Limb (tissue), 2 donors: ENCODE measurements at regions not wholly inside any gene's neighbourhood (a gene's known extent, or its start where the extent isn't known, plus 50 kb on each side); places are given as distances from the start of the nearest gene placed in this dataset.

ENCODE experiments used
- DNase-seq, 2 donors: peaks; one replicate each; pipeline ENCODE4 v3.0.0-alpha.2; 2016; ENCODE audit errors: extremely low spot score in 2 of 2

DNA sequence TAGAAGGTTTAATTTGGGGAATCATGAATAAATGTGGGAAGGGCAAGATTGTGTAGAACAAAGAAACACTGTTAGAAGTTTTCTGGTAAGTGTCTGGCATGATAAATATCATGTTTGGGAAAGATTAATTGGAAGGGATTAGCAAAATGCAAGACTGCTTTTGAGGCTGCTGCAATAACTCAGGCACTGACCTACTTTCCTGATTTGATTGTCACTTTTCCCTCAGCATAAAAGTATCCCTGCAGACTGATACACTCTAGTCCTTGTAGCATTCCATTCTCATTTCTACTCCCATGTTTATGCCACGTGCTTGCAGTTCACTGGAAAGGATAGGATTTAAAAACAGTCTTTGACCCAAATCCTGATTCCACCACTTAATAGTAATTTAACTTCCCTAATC lies 303.3 kb upstream of the SEMA3A start:
- no peak for DNase-seq

DNA sequence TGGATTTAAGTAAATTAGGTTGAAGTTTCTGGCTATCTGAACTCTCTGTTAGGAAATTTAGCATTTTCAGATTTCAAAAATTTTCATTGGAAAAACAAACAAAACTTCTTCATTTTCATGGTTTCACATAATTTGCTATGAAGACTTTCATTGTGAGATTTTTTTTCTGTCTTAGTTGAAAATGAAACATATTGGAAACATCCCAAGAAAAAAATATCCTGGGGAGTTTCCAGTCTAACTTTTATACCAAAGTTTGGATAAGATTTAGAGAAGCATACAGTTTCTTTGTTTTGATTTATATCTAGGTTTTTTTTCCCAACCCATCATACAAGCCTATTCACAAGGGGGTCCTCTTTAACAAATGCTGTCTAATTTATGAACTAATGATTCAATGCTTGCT lies 300.5 kb upstream of the SEMA3A start:
- no peak for DNase-seq

DNA sequence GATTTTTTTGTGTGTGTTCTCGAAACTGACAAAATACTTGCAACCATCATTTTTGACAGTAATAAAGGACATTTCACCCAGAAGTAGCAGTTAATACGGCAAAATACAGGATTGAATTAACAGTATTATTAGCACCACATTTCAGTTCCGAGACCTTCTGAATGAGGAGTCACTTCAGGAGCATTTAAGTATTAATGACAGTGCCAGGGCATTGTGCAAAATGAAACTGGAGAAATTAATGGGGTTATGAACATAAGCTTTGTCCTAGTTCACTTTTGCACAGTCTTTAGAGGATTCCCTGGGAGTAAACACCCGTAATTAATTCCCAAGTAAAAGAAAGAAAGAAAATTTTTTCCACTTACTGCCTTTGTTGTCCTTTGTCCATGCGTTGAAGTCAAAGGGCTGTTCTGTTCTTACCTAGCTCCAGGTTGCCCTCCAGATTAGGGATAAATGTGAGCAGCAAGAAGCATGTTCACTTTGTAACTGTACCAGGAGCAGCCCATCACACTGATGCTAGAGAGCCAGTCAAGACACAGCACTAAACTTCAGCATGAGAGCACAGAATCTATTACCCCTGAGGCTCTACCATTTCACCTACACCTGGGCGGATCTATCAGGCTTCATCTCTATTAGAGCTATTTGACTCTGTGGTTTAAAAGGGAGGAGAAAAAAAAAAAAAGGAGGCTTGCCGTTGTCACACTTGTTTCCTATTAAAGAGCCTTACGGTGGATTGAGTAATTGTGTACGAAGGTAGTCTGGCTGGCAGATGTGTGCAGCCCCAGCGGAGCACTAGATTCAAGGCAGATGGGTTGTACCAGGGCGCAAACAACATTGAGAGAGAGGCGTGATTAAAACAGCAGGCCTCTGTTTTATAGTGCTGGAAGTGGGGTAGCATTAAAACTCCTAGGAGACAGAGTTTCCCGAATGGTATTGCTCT lies 297.8 kb upstream of the SEMA3A start:
- peak in 1 of 2 donors; percentile 55 for DNase-seq

DNA sequence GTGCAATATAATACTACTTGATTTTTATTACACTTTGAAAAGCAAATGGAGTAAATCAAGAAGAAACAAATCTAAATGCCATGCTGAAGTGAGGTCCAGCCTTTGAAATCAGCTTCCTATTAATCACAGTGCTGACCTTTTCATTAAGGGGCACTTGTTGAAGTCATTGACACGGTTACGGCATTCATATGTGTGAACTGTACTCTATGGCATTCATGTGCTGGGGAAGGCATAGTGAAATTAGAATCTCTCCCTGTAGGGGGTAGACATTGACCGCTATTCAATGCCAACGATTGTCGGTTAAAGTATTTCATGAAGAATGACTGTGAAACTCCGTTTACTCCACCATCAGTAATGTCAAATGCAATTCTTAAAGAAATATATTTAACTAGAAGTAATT lies 296.1 kb upstream of the SEMA3A start:
- peak in 1 of 2 donors; percentile 75 for DNase-seq

DNA sequence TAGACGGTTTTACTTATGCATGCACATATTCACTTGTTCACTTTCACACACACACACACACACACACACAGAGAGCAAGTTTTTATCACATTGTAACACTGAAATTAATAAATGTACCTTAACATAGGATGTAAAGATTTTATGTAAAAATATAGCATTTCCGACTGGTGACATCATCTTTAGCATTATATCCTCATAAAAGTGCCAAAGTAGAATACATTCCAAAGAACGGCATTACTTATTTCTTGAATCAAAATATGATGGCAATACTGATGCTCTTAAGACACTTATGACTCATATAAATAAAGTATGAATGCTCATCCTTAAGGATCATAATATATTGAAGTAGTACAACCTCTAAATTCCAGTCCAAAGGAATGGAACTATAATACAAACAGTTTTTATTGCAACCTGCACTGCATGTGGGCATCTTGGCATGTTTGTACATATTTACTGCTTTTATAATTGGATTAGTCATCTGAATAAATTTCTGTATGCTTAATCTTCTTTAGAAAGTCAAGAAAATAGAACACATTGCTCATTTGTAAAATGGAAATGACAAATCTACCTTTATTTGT lies 290.0 kb upstream of the SEMA3A start:
- DNase-seq: no peak

DNA sequence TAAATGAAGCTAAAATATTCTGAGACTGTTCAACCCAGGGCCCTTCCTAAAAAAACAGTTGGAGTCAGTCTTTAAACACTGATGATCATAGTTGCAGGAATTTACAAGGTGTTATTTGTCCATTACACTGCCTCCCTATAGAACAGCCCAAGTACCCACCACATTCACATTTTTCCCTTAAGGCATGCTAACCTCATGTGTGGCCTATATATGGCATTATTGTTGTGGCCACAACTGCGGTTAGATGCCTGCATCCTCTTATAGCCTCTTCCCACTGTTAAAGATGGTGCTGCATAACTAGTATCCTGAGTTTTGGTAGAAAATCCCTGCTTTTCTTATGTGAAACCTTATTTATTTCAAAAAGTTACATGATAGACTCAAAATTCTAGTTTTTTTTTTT lies 287.9 kb upstream of the SEMA3A start:
- DNase-seq: no peak

DNA sequence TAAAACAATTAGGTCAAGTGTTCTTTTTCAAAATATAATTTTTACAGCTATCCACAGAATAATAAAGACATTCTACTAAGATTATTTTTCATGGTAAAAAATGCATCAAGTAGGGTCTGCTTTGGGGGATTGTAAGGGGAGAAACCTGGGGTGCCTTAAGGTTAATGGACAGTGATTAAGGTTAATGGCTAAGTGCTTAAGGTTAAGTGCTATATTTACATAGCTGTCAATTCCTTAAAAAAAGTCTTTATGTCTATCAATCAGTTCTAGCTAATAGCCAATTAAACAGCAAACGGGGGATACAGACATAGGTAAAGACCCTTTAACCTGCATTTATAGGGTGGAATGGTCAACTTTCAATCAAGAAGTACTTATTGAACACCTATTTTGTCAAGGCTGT lies 284.5 kb upstream of the SEMA3A start:
- no peak for DNase-seq

DNA sequence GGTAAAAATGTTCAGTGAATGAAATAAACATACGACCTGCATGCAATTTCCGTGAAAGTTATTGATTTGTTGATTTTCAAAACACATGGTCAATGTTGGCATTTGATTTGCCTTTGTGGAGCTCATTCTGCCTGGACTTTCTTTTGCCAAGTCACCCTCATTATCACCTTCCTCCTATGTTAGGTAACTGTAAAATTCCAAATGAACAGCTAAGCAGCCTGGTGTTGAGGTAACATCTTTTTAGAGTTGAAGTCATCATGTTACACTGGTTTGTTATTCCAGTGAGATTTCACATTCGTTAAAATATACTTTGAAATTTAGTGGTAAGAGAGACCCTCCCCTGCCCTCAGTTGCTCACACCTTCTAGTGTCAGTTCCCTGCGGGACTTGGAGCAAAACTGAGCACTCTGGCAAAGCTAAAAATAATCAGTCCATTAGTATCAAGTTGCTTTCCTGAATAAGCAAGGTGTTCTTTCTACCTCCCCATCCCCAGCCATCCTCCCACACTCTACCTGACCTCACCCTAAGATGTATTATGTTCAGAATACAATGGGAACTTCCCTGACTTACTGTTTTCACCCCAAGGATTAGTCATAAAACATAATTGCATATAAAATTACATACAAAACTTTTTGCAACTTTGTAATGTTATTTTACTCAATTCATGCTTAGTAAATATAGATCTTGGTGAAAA lies 283.3 kb upstream of the SEMA3A start:
- DNase-seq: no peak

DNA sequence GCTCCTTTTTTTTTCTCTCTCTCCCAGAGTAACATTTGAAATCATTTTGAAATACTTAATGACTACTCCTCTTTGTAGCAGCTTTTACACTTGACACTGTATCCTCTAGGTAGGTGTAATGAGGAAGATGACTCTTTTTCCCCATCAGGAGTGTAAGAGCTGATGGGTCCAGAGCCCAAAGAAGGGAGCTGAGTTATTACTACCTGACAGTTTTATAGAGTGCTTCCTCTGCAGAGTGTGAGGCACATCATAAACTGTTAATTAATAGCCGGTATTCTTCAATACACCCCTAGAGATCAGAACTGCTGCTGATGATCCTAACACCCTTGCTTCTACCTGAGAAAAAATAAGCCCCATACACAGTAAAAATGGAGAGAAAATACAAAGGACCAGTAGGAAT lies 279.8 kb upstream of the SEMA3A start:
- DNase-seq: no peak

DNA sequence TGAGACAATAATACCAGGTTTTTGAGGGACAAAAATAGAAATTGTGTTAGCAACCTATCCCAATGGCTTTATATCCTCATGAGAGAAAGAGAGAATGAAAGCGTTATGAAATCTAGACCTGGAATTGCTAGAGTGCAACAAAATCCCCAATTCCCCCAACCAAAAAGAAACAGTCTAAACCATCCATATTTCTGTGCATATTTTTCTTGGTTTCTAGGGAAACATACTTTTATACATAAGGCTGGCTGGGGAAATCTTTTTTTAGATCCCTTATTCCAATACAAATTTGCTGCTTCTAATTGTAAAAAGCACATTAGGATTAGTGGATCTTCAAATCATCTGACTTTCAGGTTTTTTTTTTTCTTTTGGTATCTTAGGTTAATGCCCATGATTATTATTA lies 277.0 kb upstream of the SEMA3A start:
- DNase-seq: no peak

DNA sequence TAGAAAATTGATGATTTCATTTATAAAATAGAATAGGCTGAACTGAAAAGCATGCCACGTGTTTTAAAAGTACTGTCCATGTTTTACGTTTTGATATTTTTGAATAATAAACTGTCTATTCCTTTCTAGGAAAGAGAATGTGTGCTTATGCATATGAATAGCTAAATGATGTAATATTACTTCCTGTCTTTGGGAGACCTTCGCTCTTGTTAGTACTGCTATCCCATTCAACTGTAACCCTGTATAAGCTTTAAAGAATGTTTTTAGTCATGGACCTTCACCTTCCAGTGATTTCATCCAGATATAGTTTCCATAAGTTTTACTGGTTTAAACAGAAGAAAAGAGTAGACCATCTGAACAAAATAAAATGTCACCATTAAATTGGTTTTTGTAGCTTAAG lies 274.4 kb upstream of the SEMA3A start:
- no peak for DNase-seq

DNA sequence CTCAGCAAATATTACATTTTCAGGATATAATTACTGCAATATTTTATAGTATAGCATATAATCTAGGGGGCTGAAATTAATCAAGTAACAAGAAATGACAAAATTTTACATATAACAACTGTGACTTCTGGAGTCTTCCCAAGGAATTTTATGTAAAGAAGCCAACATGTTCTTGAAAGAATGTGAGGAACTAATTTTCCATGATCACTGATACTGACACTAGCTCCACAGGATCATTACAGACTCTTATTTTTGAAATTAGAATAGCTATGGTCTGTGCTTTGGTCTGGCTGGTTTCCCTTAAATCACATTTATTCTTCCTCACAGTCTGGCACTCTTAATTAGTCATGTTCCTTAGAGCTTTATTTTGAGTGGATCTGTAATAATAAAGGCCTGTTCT lies 267.7 kb upstream of the SEMA3A start:
- peak in 1 of 2 donors; percentile 58 for DNase-seq

DNA sequence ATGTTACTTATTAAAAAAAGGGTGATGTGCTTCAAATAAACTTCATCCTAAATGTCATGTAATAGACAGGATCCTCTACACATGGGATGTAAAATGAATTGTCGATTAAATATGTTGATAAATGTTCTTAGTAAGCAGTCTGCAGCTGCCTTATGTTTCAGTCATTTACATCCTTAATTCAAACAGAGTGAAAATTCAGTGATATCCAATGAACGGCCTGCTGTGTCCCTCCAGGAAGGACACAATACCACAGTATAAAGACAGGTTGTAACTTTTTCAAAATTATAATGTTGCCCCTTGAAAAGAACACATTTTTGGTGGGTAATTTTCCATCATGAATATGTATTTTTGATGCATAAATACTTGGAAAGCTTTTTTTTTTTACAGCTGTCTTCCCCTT lies 266.5 kb upstream of the SEMA3A start:
- no peak for DNase-seq

DNA sequence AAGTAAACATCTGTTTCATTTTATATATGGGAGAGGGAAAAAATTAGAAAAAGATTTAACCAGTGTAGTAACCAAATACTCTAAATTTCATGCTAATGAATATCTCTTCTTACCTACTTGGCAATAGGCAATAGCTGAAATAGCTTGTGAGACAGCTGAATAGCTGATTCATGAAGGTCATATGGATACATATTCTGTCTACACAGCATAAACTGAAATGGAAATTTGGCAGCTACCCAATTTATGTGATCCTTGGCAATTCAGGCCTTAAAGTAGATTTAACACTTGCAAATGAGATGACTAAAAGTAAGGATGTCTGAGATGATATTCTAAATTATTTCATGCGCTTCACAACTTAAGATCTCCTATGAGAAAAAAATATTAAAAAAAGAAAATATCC lies 261.2 kb upstream of the SEMA3A start:
- peak in 1 of 2 donors; percentile 72 for DNase-seq

DNA sequence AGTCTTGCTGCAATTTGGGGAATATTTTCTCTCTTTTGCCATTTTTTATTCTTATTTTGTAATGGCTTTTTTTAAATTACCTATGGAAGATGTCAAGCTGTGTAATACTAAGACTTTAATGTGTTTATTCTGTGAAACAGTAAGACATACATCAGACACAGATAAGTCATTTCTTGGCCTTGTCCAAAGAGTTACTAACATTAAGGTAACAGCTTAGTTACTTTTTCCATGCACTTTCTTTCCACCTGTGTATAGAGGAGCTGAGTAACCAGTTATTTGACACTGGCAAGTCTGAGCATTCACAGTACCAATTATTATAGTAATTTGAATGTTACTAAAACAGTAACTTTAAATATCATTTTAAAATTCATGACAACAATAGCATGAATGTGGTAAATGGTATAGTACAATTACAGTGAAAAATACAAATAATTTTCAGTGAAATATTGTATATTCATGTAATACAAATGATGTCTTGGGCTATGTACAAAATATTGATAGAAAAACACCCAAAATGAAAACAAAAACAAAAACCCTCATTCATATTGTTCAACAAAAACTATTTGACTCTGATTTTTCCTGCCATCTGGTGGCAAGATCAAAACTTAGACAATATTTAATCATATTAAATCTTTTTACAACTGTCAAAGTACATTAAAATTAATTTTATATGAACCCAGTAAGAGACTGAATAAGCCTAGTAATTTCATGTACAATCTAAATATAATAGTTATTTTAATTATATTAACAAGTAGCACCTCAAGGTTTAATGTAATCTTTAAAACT lies 259.8 kb upstream of the SEMA3A start:
- DNase-seq: no peak

DNA sequence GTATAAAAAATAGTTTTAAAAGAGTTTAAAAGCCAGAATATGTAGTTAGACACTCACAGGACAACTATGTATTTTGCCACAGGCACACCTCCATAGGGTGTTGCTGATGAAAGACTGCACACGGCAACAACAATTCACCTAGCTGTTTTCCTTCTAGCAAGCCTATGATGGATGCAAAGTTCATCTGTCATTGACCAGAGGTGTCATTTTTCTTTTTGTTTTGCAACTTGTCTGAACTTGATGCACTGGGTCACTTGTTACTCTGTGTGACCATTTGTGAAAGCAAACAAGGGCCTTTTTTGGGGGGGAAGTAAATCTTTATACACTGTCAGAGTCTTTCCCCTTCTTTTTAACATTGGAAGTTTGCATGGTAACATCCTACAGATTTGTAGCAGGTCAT lies 258.0 kb upstream of the SEMA3A start:
- no peak for DNase-seq

DNA sequence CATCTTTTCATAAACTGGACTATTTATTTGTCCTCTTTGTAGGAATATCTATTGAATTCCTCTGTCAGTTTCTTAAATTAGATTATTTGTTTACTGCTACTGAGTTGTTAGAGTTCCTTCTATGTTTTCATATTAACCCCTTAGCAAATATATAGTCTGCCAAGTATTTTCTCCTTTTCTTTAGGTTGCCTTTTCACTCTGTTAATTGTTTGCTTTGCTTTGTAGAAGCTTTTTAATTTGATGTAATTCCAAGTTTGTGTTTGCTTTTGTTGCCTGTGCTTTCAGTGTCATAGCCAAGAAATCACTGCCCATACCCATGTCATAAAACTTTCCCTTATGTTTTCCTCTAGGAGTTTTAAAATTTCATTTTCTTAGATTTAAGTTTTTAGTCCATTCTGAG lies 256.2 kb upstream of the SEMA3A start:
- DNase-seq: no peak

DNA sequence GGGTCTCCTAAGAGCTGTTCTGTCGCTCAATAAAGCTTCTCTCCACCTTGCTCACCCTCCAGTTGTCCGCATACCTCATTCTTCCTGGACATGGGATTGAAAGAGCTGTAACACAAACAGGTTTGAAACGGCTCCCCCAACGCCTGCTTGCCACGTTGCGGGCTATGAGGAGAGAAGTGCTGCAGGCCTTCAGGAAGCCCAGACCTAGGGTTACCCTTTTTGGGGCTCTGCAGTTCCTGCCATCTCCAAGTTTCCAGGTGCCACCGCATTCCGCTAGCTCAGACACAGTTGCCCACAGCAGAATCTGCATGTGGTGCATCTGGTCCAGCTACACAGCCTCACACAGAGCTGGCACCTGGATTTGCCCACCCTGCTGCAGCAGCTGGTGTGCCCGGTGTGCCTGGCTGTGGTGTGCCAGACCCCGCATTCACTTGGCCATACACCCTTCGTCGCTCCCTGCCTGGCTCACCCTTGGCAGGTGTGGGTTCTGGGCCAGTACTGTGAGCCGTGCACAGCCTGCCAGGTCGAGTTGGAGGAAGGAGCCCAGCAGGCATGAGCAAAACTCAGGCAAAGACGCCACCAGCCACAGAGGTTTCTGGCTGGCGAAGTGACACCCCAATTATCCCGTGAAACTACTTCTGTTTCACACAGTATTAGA lies 253.2 kb upstream of the SEMA3A start:
- DNase-seq: no peak

DNA sequence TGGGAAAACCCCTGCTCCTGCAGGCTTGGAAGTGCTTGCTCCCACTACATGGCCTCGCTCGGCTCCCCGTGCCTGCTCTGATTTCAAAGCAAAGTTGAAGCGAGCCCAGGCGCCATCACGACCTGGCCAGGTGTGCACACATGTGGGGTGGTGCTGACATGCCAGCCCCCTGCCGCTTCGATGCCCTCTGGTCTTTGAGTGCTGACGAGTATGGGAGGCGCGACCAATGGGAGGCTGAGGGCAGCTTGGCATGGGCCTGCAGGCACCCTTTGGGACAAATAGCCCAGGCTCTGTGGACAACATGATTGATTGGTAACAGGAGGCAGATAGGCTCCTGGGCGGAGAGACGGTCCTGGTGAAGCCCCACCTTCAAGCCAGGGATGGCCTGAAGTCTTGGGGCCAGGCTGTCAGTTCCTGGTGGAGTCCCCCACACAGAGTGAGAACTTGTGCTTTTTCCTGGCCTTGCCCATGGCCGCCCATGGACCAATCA lies 252.4 kb upstream of the SEMA3A start:
- no peak for DNase-seq

DNA sequence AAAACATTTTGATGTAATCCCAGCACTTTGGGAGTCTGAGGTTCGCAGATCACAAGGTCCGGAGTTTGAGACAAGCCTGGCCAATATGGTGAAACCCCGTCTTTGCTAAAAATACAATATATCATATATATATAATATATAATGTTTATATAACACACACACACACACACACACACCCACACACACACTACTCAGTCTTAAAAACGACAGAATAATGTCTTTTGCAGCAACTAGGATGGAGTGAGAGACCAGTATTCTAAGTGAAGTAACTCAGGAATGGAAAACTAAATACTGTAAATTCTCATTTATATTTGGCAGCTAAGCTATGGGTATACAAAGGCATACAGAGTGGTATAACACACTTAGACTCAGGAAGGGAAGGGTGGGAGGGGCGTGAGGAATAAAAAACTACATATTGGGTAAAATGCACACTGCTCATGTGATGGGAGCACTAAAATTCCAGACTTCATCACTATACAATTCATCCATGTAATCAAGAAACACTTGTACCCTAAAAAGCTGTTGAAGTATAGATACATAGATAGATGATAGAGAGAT lies 231.2 kb upstream of the SEMA3A start:
- no peak for DNase-seq

DNA sequence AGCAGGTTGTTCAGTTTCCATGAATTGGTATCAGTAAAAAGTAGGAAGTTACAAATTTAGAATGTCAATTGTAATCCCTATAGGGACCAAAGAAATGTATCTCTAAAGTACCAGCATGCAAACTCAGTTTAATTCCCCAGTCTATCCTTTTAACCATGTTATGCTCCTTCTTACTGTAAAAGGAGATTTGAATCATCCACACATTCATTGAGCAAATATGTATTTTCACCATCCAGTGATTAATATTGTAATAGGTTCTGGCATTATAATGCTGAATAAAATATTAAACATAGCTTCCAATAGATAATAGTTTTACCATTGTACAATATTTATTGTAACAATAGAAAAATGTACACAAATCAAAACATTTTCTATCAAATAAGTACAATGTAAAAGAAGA lies 228.2 kb upstream of the SEMA3A start:
- DNase-seq: no peak
